ENCODE measurements at regions not wholly inside any gene's neighbourhood (a gene's known extent, or its start where the extent isn't known, plus 50 kb on each side); places are given as distances from the start of the nearest gene placed in this dataset.
A peak's percentile ranks its signal among the peaks of the same experiment; 100 is the strongest.

DNA sequence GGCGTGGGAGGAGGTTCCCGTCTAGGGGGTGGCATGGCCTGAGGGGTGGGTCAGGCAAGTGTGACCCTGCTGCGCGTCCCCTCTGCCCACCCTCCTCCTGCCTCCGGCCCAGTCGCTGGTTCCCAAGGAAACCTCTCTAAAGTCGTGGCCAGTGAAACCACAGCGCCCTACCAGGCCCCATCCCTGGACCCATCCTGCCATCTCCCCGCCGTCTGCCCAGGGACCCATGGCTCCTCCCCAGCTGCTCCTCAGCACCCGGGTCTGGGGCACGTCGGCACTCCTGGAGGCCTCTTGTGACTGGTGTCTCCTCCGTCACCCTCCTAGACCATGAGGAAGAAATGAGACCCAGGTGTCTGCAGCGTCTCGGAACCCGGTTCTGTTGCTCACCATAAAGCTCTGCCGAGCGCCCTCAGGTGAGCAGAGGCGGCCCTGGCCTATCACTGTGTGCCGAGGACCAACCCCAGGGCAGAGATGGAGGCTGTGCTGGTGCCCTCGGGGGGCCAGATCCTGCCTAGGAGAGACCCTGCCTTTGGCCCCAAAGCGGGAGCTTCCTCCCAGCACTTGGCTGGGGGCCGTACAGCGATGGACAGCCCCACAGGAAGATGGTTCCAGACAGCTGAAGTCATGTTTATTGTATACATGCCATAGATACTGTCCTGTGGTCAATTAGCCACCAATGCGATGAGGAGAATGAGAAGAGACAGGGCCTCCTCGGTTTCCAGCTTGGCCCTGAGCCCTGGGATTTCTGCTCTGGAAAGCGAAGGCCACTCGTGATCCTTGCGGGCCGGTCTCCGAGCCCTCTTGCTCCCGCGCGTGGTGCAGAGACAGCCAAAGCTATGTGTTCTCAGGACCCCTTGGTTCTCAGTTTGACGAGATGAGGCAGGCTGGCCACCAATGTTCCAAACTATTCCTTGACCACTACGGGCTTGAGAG lies 222.5 kb upstream of the RTL1 start:
- H3K4me3 ChIP-seq (ENCODE audit: low read depth, poor library complexity, severe bottlenecking): no peak overlapping the region
- WGBS, 2 donors: 90 to 91% methylated on average over 33 to 37 of the region's 37 CpGs
- no peak for TF ChIP-seq POLR2A (IDR thresholded peaks at IDR 0.05)
- TF ChIP-seq, protein P1, sequence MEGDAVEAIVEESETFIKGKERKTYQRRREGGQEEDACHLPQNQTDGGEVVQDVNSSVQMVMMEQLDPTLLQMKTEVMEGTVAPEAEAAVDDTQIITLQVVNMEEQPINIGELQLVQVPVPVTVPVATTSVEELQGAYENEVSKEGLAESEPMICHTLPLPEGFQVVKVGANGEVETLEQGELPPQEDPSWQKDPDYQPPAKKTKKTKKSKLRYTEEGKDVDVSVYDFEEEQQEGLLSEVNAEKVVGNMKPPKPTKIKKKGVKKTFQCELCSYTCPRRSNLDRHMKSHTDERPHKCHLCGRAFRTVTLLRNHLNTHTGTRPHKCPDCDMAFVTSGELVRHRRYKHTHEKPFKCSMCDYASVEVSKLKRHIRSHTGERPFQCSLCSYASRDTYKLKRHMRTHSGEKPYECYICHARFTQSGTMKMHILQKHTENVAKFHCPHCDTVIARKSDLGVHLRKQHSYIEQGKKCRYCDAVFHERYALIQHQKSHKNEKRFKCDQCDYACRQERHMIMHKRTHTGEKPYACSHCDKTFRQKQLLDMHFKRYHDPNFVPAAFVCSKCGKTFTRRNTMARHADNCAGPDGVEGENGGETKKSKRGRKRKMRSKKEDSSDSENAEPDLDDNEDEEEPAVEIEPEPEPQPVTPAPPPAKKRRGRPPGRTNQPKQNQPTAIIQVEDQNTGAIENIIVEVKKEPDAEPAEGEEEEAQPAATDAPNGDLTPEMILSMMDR (IDR thresholded peaks at IDR 0.05): no peak
- intact Hi-C loops (cut with DNase I; ENCODE audit: low total_unique reads): loop anchor here (5.0 to 10.0 kb wide), 2 partner anchors 129 to 459 kb away; no protein-coding TSS in a partner anchor
- DNase-seq (ENCODE audit: low spot score in 2 of 2): no peak

DNA sequence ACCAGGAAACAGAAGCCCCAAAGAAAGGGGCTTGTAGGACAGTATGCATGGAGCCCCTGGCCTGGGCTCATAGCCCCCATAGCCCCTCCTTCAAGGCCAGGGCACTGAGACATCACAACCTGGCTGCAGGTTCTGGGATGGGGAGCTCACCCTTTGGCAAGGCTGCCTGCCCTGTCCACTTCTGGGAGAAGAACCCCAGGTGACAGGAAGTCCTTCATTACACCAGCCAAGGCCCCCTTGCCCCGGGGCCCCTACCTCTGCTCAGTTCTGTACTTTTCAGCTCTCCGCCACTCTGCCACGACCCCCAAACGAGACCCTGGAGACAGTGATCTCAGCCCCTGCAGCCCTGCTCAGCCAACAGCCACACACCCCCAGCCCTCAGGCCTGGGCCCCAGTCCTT lies 223.2 kb upstream of the RTL1 start:
- TF ChIP-seq, protein P1 (IDR thresholded peaks at IDR 0.05): no peak
- TF ChIP-seq POLR2A (IDR thresholded peaks at IDR 0.05): no peak
- 76 to 79% methylated on average over 4 of the region's 4 CpGs for WGBS, 2 donors
- intact Hi-C loops (cut with DNase I; ENCODE audit: low total_unique reads): loop anchor here (5.0 to 10.0 kb wide), 2 partner anchors 129 to 458 kb away; no protein-coding TSS in a partner anchor
- DNase-seq (ENCODE audit: low spot score in 2 of 2): no peak
- no peak overlapping the region for H3K4me3 ChIP-seq (ENCODE audit: low read depth, poor library complexity, severe bottlenecking)

DNA sequence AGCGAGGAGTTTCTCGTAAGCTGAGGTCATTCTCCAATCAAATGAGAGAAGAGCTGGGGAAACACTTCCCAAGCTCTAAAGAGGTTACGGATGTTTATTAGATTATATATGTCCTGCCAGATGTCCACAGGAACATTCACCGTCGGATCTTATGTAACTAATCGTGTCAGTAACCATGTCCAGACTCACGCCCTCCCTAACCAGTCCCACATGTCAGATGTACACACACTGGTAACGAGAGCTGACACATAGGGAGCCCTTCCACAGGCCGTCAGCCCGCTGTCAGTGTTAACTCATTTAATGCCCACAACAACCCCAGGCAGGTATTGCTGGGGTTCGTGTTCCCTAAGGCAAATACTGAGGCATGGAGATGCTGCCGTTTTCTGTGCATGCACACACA lies 223.7 kb upstream of the RTL1 start:
- no peak for DNase-seq (ENCODE audit: low spot score in 2 of 2)
- 64 to 68% methylated on average over 12 of the region's 12 CpGs for WGBS, 2 donors
- TF ChIP-seq, protein P1 (IDR thresholded peaks at IDR 0.05): no peak
- TF ChIP-seq POLR2A (IDR thresholded peaks at IDR 0.05): no peak
- intact Hi-C loops (cut with DNase I; ENCODE audit: low total_unique reads): loop anchor here (5.0 to 10.0 kb wide), 2 partner anchors 130 to 458 kb away; no protein-coding TSS in a partner anchor
- H3K4me3 ChIP-seq (ENCODE audit: low read depth, poor library complexity, severe bottlenecking): no peak overlapping the region

DNA sequence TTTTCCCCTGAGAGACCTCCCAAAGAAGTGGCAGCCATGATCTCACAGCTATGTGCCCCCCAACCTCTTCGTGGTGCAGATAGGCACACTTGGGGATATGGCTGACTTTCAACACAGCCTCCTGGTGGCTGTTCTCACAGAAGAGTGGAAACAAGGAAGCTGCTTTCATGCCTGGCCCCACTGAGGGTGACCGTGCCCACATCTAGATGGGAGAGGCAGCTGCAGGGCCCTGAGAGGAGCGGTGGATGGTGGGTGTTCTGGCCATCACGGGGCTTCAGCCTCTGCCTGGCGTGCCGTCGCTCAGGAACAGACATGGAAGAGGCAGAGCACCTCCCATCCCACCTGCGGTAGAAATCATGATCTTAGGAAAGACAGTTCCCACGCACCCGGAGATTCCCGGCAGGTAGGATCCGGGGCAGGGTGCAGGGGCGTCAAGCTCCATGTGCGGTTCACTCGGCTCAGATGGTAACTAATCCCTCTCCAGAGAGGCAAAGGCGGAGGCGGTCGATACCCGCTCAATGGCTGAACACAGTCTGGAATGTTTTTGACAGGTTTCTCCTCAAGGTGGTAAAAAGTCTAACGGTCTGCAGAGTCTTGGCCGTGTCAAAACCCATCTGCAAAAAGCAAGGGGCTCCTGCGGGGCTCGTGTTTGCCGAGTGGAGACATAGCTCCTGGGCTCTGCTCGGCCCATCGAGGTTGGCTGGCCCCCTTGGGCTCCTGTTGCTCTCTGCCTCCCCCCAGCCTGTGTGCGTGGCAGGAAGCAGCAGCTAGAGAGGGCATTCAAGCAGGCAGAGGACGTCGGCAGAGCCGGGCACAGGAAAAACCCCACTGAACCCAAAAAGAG lies 225.2 kb upstream of the RTL1 start:
- intact Hi-C loops (cut with DNase I; ENCODE audit: low total_unique reads): loop anchor here (5.0 to 10.0 kb wide), 2 partner anchors 131 to 456 kb away; no protein-coding TSS in a partner anchor
- DNase-seq (ENCODE audit: low spot score in 2 of 2): peak in 1 of 2 donors; percentile 77
- WGBS, 2 donors: 70 to 84% methylated on average over 23 to 29 of the region's 30 CpGs
- H3K4me3 ChIP-seq (ENCODE audit: low read depth, poor library complexity, severe bottlenecking): no peak overlapping the region
- TF ChIP-seq, protein P1 (IDR thresholded peaks at IDR 0.05): no peak
- TF ChIP-seq POLR2A (IDR thresholded peaks at IDR 0.05): no peak

DNA sequence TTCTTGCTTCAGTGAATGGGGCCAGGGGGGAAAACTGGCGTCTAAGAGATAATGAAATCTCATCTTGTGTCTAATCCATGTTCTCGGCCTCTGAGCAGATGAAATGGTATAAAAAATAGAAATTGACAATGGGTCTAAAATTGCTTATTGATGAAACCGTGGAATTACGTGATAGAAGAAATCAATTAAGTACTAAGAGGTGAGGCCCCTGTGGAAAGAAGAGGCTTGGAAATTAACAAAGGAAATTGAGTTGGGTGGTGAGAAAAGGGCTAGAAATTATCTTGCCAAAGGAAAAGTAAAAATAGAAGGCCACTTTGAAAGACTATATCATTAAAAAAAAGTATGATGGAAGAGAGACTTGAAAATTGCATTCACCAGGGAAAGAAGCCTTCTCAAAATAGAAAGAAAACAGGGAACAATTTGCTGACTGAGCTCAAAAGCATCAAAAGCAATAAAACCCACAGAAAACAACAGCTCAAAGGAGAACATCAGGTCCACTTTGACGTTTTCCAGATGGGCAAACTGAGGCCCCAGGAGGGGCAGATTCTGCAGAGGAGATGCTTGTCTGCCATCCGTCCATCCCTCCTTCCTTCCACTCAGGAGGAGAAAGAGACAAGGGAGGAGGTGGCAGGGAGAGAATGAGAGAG lies 226.1 kb upstream of the RTL1 start:
- TF ChIP-seq, protein P1 (IDR thresholded peaks at IDR 0.05): no peak
- TF ChIP-seq POLR2A (IDR thresholded peaks at IDR 0.05): no peak
- H3K4me3 ChIP-seq (ENCODE audit: low read depth, poor library complexity, severe bottlenecking): no peak overlapping the region
- intact Hi-C loops (cut with DNase I; ENCODE audit: low total_unique reads): loop anchor here (5.0 to 10.0 kb wide), 2 partner anchors 132 to 455 kb away; no protein-coding TSS in a partner anchor
- WGBS, 2 donors: 53 to 62% methylated on average over 6 of the region's 6 CpGs
- no peak for DNase-seq (ENCODE audit: low spot score in 2 of 2)
